GM12878 (cell line): ENCODE measurements at regions not wholly inside any gene's neighbourhood (a gene's known extent, or its start where the extent isn't known, plus 50 kb on each side); places are given as distances from the start of the nearest gene placed in this dataset.

Experiments used
- ATAC-seq: fragments of 200-7000 bp; cut with Tn5 transposase; 3 replicates; pipeline ENCODE4 v1.9.1; 2020; ENCODE audit warnings: mild to moderate bottlenecking, moderate library complexity
- BruUV-seq: library from RNA; stranded (reverse); fragments of 400-500 nt; replicated peaks from 2 replicates; lab custom pipeline; 2021; lab: Mats Ljungman, UMichigan
- CTCF ChIA-PET: fragments of 300-600 bp; sonication (Branson Sonifier 250); formaldehyde crosslinking; extraction: SDS; loops from one replicate; lab custom pipeline; 2021; ENCODE audit warnings: inconsistent platforms; lab: Yijun Ruan, JAX
- POLR2A ChIA-PET: fragments of 350-600 bp; formaldehyde crosslinking; extraction: SDS; loops from one replicate; lab custom pipeline; 2021; ENCODE audit warnings: inconsistent platforms; lab: Charles Lee
- RAD21 ChIA-PET: fragments of 300-600 bp; sonication (Branson Sonifier 250); formaldehyde crosslinking; loops from one replicate; lab custom pipeline; 2023; ENCODE audit warnings: antibody characterized with exemption; ENCODE audit not compliant: unreplicated experiment; lab: Charles Lee
- SMC1A ChIA-PET: fragments of 300-600 bp; sonication (Branson Sonifier 250); formaldehyde crosslinking; loops from one replicate; lab custom pipeline; 2023; ENCODE audit not compliant: unreplicated experiment, uncharacterized antibody; lab: Charles Lee
- DNase-seq: peaks from one replicate; pipeline ENCODE4 v3.0.0-alpha.2; 2011; ENCODE audit warnings: low read depth, low spot score
- FAIRE-seq: peaks from 3 replicates; lab custom pipeline; 2011; peaks lifted over from hg19 to GRCh38; lab: Jason Lieb, UNC
- H2AFZ ChIP-seq: 2 replicates; pipeline ENCODE4 v1.6.0; 2011; ENCODE audit warnings: low read depth, low read length, control low read depth; ENCODE audit not compliant: control insufficient read depth
- H3K27ac ChIP-seq: 2 replicates; pipeline ENCODE4 v1.5.1; 2011; ENCODE audit warnings: control low read depth; ENCODE audit not compliant: control insufficient read depth, insufficient read depth
- H3K27me3 ChIP-seq, 2 experiments: replicated peaks in 1 of 2; 2 replicates each; pipeline versions ENCODE4 v1.6.0 to v1.6.1; 2011; ENCODE audit warnings: low read length in 1 of 2; ENCODE audit not compliant: control insufficient read depth in 2 of 2, insufficient read depth in 2 of 2
- H3K36me3 ChIP-seq, 2 experiments: 2 replicates each; pipeline ENCODE4 v1.5.1; 2011; ENCODE audit warnings: low read length in 1 of 2; ENCODE audit not compliant: control insufficient read depth in 2 of 2, insufficient read depth in 2 of 2
- H3K4me1 ChIP-seq: 2 replicates; pipeline ENCODE4 v1.6.1; 2011; ENCODE audit warnings: mild to moderate bottlenecking, low read length, moderate library complexity, mixed read lengths; ENCODE audit not compliant: control insufficient read depth, insufficient read depth
- H3K4me2 ChIP-seq: 2 replicates; pipeline ENCODE4 v1.6.0; 2011; ENCODE audit warnings: control low read depth; ENCODE audit not compliant: control insufficient read depth, insufficient read depth
- H3K4me3 ChIP-seq: fragments of 200-600 bp; sonication (generic); 2 replicates; pipeline ENCODE4 v1.5.1; 2016
- H3K79me2 ChIP-seq: 2 replicates; pipeline ENCODE4 v1.6.0; 2011; ENCODE audit warnings: low read length; ENCODE audit not compliant: control insufficient read depth, insufficient read depth
- H3K9ac ChIP-seq: 2 replicates; pipeline ENCODE4 v1.8.0; 2011; ENCODE audit warnings: low read length, control low read depth, mixed read lengths; ENCODE audit not compliant: control insufficient read depth, insufficient read depth
- H3K9me3 ChIP-seq: replicated peaks from 3 replicates; pipeline ENCODE4 v1.5.1; 2011; ENCODE audit warnings: mild to moderate bottlenecking, low read length; ENCODE audit not compliant: control insufficient read depth, insufficient read depth
- H4K20me1 ChIP-seq: 2 replicates; pipeline ENCODE4 v1.6.0; 2011; ENCODE audit not compliant: control insufficient read depth, insufficient read depth
- ATF2 ChIP-seq: IDR thresholded peaks from 2 replicates; pipeline ENCODE4 v1.6.1; 2012; ENCODE audit warnings: low read length, inconsistent platforms
- CEBPZ ChIP-seq: fragments of 150-350 bp; IDR thresholded peaks from 2 replicates; pipeline ENCODE4 v1.6.1; 2016; ENCODE audit warnings: low read depth, low read length
- ESRRA ChIP-seq: IDR thresholded peaks from 2 replicates; pipeline ENCODE4 v1.6.1; 2012; ENCODE audit warnings: mild to moderate bottlenecking, low read length, improper control_type of control experiment
- JUNB ChIP-seq: IDR thresholded peaks from 2 replicates; pipeline ENCODE4 v1.6.1; 2016; ENCODE audit warnings: antibody characterized with exemption, mild to moderate bottlenecking
- YBX1 ChIP-seq: fragments of 450-650 bp; IDR thresholded peaks from 2 replicates; pipeline ENCODE4 v1.6.1; 2016; ENCODE audit warnings: antibody characterized with exemption
- ZBTB33 ChIP-seq: fragments of 450-650 bp; IDR thresholded peaks from 2 replicates; pipeline ENCODE4 v1.6.1; 2017; ENCODE audit warnings: mild to moderate bottlenecking
- WGBS: methylation state at CpG from one replicate; pipeline ENCODE4 v1.1.6; 2016; ENCODE audit warnings: low lambda C conversion rate; ENCODE audit not compliant: insufficient replicate concordance, insufficient coverage; ENCODE audit errors: missing lambda C conversion rate; 5-methylcytosine and 5-hydroxymethylcytosine counted together
- in situ Hi-C: fragments of 300-500 bp; cut with MboI; formaldehyde crosslinking; loops from 9 replicates; pipeline ENCODE4 v1.14.3; 2018; ENCODE audit warnings: mixed read lengths
- intact Hi-C: fragments of 100-400 bp; cut with micrococcal nuclease; formaldehyde crosslinking; loops from one replicate; pipeline ENCODE4 v1.14.2; 2022; ENCODE audit not compliant: unreplicated experiment

DNA sequence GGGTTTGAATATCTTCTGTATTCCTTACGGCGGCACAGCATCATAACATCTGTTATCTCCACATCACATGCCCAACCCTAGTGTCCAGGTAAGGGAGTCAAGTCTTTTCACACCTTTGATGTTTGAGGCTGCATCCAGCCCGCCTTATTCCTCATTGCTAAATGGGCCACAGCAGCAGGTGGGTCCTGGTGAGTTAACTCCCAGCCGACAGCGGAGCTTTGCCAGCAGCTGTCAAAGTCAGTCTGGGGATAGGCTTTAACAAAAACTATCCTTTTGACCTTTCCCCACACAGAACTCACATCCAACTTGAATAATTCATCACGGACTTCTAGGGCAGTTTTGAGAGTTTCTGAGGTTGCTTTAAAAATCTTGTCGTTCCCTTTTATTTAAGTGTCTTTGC lies 235.1 kb downstream of the DLEU7 start:
- ChIA-PET RAD21 (no interaction called here), SMC1A (interaction anchor here (1.8 to 3.1 kb wide), 3 partner anchors 10 to 17 kb away, joined by 5 to 13 read pairs (median 7); no protein-coding TSS in a partner anchor), CTCF (interaction anchor here (0.6 to 1.5 kb wide), 2 partner anchors 77 to 192 kb away, joined by 3 to 4 read pairs; no protein-coding TSS in a partner anchor), POLR2A (no interaction called here)
- WGBS = 70% methylated on average over 7 of the region's 7 CpGs
- Histone ChIP-seq H2AFZ (no peak overlapping the region), H3K4me3 (no peak overlapping the region), H3K79me2 (no peaks in the 10 kb centered on the region), H3K36me3 (no peaks in the 10 kb centered on the region), H3K4me2 (no peak overlapping the region), H4K20me1 (no peaks in the 10 kb centered on the region), H3K4me1 (no peaks in the 10 kb centered on the region), H3K27me3 (no peaks in the 10 kb centered on the region; a peak in 1 of 4 replicates), H3K9me3 (no peaks in the 10 kb centered on the region), H3K27ac (no peak overlapping the region), H3K9ac (no peak overlapping the region)
- ATAC-seq (no peak), FAIRE-seq (no peak), DNase-seq (no peak)
- TF ChIP-seq JUNB (no peak), ZBTB33 (no peak), CEBPZ (no peak), ESRRA (no peak), YBX1 (no peak), ATF2 (no peak)
- no TSS peak for BruUV-seq
- in situ Hi-C loops = no loop called here
- intact Hi-C loops = no loop called here
